ENCODE measurements at regions not wholly inside any gene's neighbourhood (a gene's known extent, or its start where the extent isn't known, plus 50 kb on each side); places are given as distances from the start of the nearest gene placed in this dataset.

- TF ChIP-seq, protein P1, sequence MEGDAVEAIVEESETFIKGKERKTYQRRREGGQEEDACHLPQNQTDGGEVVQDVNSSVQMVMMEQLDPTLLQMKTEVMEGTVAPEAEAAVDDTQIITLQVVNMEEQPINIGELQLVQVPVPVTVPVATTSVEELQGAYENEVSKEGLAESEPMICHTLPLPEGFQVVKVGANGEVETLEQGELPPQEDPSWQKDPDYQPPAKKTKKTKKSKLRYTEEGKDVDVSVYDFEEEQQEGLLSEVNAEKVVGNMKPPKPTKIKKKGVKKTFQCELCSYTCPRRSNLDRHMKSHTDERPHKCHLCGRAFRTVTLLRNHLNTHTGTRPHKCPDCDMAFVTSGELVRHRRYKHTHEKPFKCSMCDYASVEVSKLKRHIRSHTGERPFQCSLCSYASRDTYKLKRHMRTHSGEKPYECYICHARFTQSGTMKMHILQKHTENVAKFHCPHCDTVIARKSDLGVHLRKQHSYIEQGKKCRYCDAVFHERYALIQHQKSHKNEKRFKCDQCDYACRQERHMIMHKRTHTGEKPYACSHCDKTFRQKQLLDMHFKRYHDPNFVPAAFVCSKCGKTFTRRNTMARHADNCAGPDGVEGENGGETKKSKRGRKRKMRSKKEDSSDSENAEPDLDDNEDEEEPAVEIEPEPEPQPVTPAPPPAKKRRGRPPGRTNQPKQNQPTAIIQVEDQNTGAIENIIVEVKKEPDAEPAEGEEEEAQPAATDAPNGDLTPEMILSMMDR (IDR thresholded peaks at IDR 0.05; ENCODE audit: borderline replicate concordance, extremely low read depth, insufficient read depth), result no peak
- FAIRE-seq (no peak), DNase-seq (peak in 2 of 5 donors; percentile 4 to 17)
- Histone ChIP-seq H3K9ac (ENCODE audit: low read length in 3 of 3) (no peak overlapping the region), H3K9me3 (ENCODE audit: control insufficient read depth in 2 of 3, insufficient read depth in 1 of 3, low read length in 3 of 3) (no peaks in the 10 kb centered on the region), H3K36me3 (ENCODE audit: control insufficient read depth in 2 of 3, insufficient read depth in 3 of 3, low read length in 3 of 3) (no peaks in the 10 kb centered on the region), H3K27me3 (ENCODE audit: control insufficient read depth, insufficient read depth, low read length) (no peaks in the 10 kb centered on the region), H3K27ac (ENCODE audit: low read depth in 2 of 2, low read length in 2 of 2) (no peak overlapping the region), H3K4me3 (ENCODE audit: low read length in 3 of 3) (no peak overlapping the region), H3K4me1 (ENCODE audit: control insufficient read depth in 2 of 3, insufficient read depth in 2 of 3, low read depth in 1 of 3, low read length in 3 of 3) (no peaks in the 10 kb centered on the region)
- intact Hi-C loops (cut with DNase I), result no loop called here
Measured at GRCh38 chr7:152588350-152588749, 87.6 kb downstream of the XRCC2 start.

DNA sequence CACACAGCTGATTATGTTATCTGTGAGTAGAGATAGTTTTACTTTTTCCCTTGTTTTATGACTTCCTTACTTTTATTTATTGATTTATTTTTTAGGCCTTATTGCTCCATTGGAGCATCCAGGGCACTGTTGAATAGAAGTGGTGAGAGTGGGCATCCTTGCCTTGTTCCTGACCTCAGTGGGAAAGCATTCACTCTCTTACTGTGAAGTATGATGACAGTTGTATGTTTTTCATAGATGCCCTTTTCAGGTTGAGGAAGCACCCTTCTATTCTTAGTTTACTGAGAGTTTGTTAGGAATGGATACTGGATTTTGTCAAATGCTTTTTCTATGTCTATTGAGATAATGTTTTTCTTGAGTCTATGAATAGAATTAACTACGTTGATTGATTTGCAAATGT lies 88.6 kb downstream of the XRCC2 start:
- TF ChIP-seq, protein P1 (IDR thresholded peaks at IDR 0.05; ENCODE audit: borderline replicate concordance, extremely low read depth, insufficient read depth), result no peak
- no peaks in the 10 kb centered on the region for H3K9me3 ChIP-seq (ENCODE audit: control insufficient read depth in 2 of 3, insufficient read depth in 1 of 3, low read length in 3 of 3)
- H3K27ac ChIP-seq (ENCODE audit: low read depth in 2 of 2, low read length in 2 of 2), result no peak overlapping the region
- no peak overlapping the region for H3K4me3 ChIP-seq (ENCODE audit: low read length in 3 of 3)
- H3K9ac ChIP-seq (ENCODE audit: low read length in 3 of 3), result no peak overlapping the region
- no peaks in the 10 kb centered on the region for H3K4me1 ChIP-seq (ENCODE audit: control insufficient read depth in 2 of 3, insufficient read depth in 2 of 3, low read depth in 1 of 3, low read length in 3 of 3)
- intact Hi-C loops (cut with DNase I), result no loop called here
- DNase-seq, result no peak
- H3K27me3 ChIP-seq (ENCODE audit: control insufficient read depth, insufficient read depth, low read length), result no peaks in the 10 kb centered on the region
- H3K36me3 ChIP-seq (ENCODE audit: control insufficient read depth in 2 of 3, insufficient read depth in 3 of 3, low read length in 3 of 3), result no peaks in the 10 kb centered on the region
- FAIRE-seq, result no peak

GRCh38 chr7:152583006-152583405 lies 92.9 kb downstream of the XRCC2 start:
- Histone ChIP-seq H3K27me3 (ENCODE audit: control insufficient read depth, insufficient read depth, low read length) (no peaks in the 10 kb centered on the region), H3K4me3 (ENCODE audit: low read length in 3 of 3) (no peak overlapping the region), H3K9me3 (ENCODE audit: control insufficient read depth in 2 of 3, insufficient read depth in 1 of 3, low read length in 3 of 3) (no peaks in the 10 kb centered on the region), H3K4me1 (ENCODE audit: control insufficient read depth in 2 of 3, insufficient read depth in 2 of 3, low read depth in 1 of 3, low read length in 3 of 3) (no peaks in the 10 kb centered on the region), H3K9ac (ENCODE audit: low read length in 3 of 3) (no peak overlapping the region), H3K27ac (ENCODE audit: low read depth in 2 of 2, low read length in 2 of 2) (no peak overlapping the region), H3K36me3 (ENCODE audit: control insufficient read depth in 2 of 3, insufficient read depth in 3 of 3, low read length in 3 of 3) (no peaks in the 10 kb centered on the region)
- FAIRE-seq, result no peak
- DNase-seq, result peak in 1 of 5 donors; percentile 5
- intact Hi-C loops (cut with DNase I), result no loop called here
- TF ChIP-seq, protein P1 (IDR thresholded peaks at IDR 0.05; ENCODE audit: borderline replicate concordance, extremely low read depth, insufficient read depth), result no peak

GRCh38 chr7:152579070-152579469 lies 96.9 kb downstream of the XRCC2 start:
- DNase-seq (peak in 1 of 5 donors; percentile 47), FAIRE-seq (no peak)
- Histone ChIP-seq H3K27me3 (ENCODE audit: control insufficient read depth, insufficient read depth, low read length) (no peaks in the 10 kb centered on the region), H3K9me3 (ENCODE audit: control insufficient read depth in 2 of 3, insufficient read depth in 1 of 3, low read length in 3 of 3) (no peaks in the 10 kb centered on the region), H3K36me3 (ENCODE audit: control insufficient read depth in 2 of 3, insufficient read depth in 3 of 3, low read length in 3 of 3) (no peaks in the 10 kb centered on the region), H3K4me1 (ENCODE audit: control insufficient read depth in 2 of 3, insufficient read depth in 2 of 3, low read depth in 1 of 3, low read length in 3 of 3) (no peaks in the 10 kb centered on the region), H3K4me3 (ENCODE audit: low read length in 3 of 3) (no peak overlapping the region), H3K27ac (ENCODE audit: low read depth in 2 of 2, low read length in 2 of 2) (no peak overlapping the region), H3K9ac (ENCODE audit: low read length in 3 of 3) (no peak overlapping the region)
- TF ChIP-seq, protein P1 (IDR thresholded peaks at IDR 0.05; ENCODE audit: borderline replicate concordance, extremely low read depth, insufficient read depth), result no peak
- intact Hi-C loops (cut with DNase I), result no loop called here
